ENCODE measurements at regions not wholly inside any gene's neighbourhood (a gene's known extent, or its start where the extent isn't known, plus 50 kb on each side); places are given as distances from the start of the nearest gene placed in this dataset.

GRCh38 chr6:104585646-104586045, 274.1 kb downstream of the HACE1 start:
- no peak for TF ChIP-seq CTCF (IDR thresholded peaks at IDR 0.05)
- no peak for TF ChIP-seq ZFX (IDR thresholded peaks at IDR 0.05; ENCODE audit: borderline replicate concordance)

Measured in 22Rv1 (cell line).